MM.1S (cell line): ENCODE measurements at regions not wholly inside any gene's neighbourhood (a gene's known extent, or its start where the extent isn't known, plus 50 kb on each side); places are given as distances from the start of the nearest gene placed in this dataset.

Source experiments
- DNase-seq: peaks from one replicate; pipeline ENCODE4 v3.0.0-alpha.2; 2015
- H2AFZ ChIP-seq: fragments of 300-600 bp; sonication (generic); 2 replicates; pipeline ENCODE4 v1.6.0; 2016; ENCODE audit warnings: antibody characterized with exemption, low read length
- H3F3A ChIP-seq: fragments of 300-600 bp; sonication (generic); 2 replicates; pipeline ENCODE4 v1.6.1; 2016; ENCODE audit warnings: mild to moderate bottlenecking, antibody characterized with exemption, low read length, moderate library complexity, mixed read lengths; ENCODE audit not compliant: insufficient read depth
- H3K27ac ChIP-seq: fragments of 300-600 bp; sonication (generic); 2 replicates; pipeline ENCODE4 v1.5.1; 2016; ENCODE audit warnings: mild to moderate bottlenecking, low read length
- H3K27me3 ChIP-seq: fragments of 300-600 bp; sonication (generic); replicated peaks from 2 replicates; pipeline ENCODE4 v1.6.0; 2016; ENCODE audit warnings: low read length; ENCODE audit not compliant: insufficient read depth
- H3K36me3 ChIP-seq: fragments of 300-600 bp; sonication (generic); replicated peaks from 2 replicates; pipeline ENCODE4 v1.6.1; 2016; ENCODE audit warnings: mild to moderate bottlenecking, low read length, mixed read lengths; ENCODE audit not compliant: insufficient read depth
- H3K4me1 ChIP-seq: fragments of 300-600 bp; sonication (generic); 2 replicates; pipeline ENCODE4 v1.6.1; 2016; ENCODE audit warnings: low read length, mixed read lengths
- H3K4me2 ChIP-seq: fragments of 300-600 bp; sonication (generic); 2 replicates; pipeline ENCODE4 v1.6.0; 2016; ENCODE audit warnings: low read depth, low read length
- H3K4me3 ChIP-seq: fragments of 300-600 bp; sonication (generic); 2 replicates; pipeline ENCODE4 v1.5.1; 2016; ENCODE audit warnings: low read length, mixed read lengths
- H3K79me2 ChIP-seq: fragments of 300-600 bp; sonication (generic); 2 replicates; pipeline ENCODE4 v1.6.1; 2016; ENCODE audit warnings: mixed run types, low read length, mixed read lengths
- H3K9ac ChIP-seq: fragments of 300-600 bp; sonication (generic); 2 replicates; pipeline ENCODE4 v1.6.1; 2016; ENCODE audit warnings: low read length, mixed read lengths
- H3K9me2 ChIP-seq: fragments of 300-600 bp; sonication (generic); replicated peaks from 2 replicates; pipeline ENCODE4 v1.6.1; 2016; ENCODE audit warnings: mild to moderate bottlenecking, low read length, mixed read lengths; ENCODE audit not compliant: insufficient read depth
- H3K9me3 ChIP-seq: fragments of 300-600 bp; sonication (generic); replicated peaks from 2 replicates; pipeline ENCODE4 v1.6.1; 2016; ENCODE audit warnings: mild to moderate bottlenecking, low read length, mixed read lengths; ENCODE audit not compliant: insufficient read depth
- H4K20me1 ChIP-seq: fragments of 300-600 bp; sonication (generic); 2 replicates; pipeline ENCODE4 v1.6.1; 2016; ENCODE audit warnings: mild to moderate bottlenecking, low read length, moderate library complexity, mixed read lengths; ENCODE audit not compliant: insufficient read depth
- CTCF ChIP-seq: fragments of 300-600 bp; sonication (generic); IDR thresholded peaks from 2 replicates; pipeline ENCODE4 v1.5.1; 2016; ENCODE audit warnings: antibody characterized with exemption, low read length, mixed read lengths
- EZH2 ChIP-seq: fragments of 300-600 bp; sonication (generic); optimal IDR thresholded peaks from 2 replicates; pipeline ENCODE3; 2017; ENCODE audit warnings: low read depth, mild to moderate bottlenecking, antibody characterized with exemption, low read length, mixed read lengths
- EZH2phosphoT487 ChIP-seq: fragments of 300-600 bp; sonication (generic); IDR thresholded peaks from 2 replicates; pipeline ENCODE4 v1.6.1; 2018; ENCODE audit warnings: antibody characterized with exemption, low read length

GRCh38 chr2:225920621-225921220 is 521.2 kb downstream of the NYAP2 start:
- Histone ChIP-seq H3K9me3 (no peaks in the 10 kb centered on the region), H3K4me1 (no peaks in the 10 kb centered on the region), H3K4me3 (no peak overlapping the region), H3K9ac (no peak overlapping the region), H3K27ac (no peak overlapping the region), H2AFZ (no peak overlapping the region), H3F3A (no peaks in the 10 kb centered on the region), H4K20me1 (no peaks in the 10 kb centered on the region), H3K4me2 (no peak overlapping the region), H3K9me2 (no peaks in the 10 kb centered on the region), H3K36me3 (no peaks in the 10 kb centered on the region), H3K79me2 (no peaks in the 10 kb centered on the region), H3K27me3 (no peaks in the 10 kb centered on the region)
- TF ChIP-seq CTCF (no peak), EZH2 (no peak), EZH2phosphoT487 (no peak)
- no peak for DNase-seq

GRCh38 chr2:225916692-225917091 is 517.2 kb downstream of the NYAP2 start:
- no peaks in the 10 kb centered on the region for H3K27me3 ChIP-seq

GRCh38 chr2:225911019-225911418 is 511.5 kb downstream of the NYAP2 start:
- Histone ChIP-seq H3K9me3 (no peaks in the 10 kb centered on the region), H3K4me2 (no peak overlapping the region), H4K20me1 (no peaks in the 10 kb centered on the region), H2AFZ (no peak overlapping the region), H3K79me2 (no peaks in the 10 kb centered on the region), H3K4me3 (no peak overlapping the region), H3K4me1 (no peaks in the 10 kb centered on the region), H3K9ac (no peak overlapping the region), H3K27me3 (no peaks in the 10 kb centered on the region), H3K9me2 (no peaks in the 10 kb centered on the region), H3K36me3 (no peaks in the 10 kb centered on the region), H3K27ac (no peak overlapping the region), H3F3A (no peaks in the 10 kb centered on the region)
- no peak for DNase-seq
- TF ChIP-seq EZH2phosphoT487 (no peak), EZH2 (no peak), CTCF (no peak)

More at GRCh38 chr2:225916692-225917091, 517.2 kb downstream of the NYAP2 start:
- Histone ChIP-seq H3F3A (no peaks in the 10 kb centered on the region), H3K4me3 (no peak overlapping the region), H2AFZ (no peak overlapping the region), H3K36me3 (no peaks in the 10 kb centered on the region), H3K9me2 (no peaks in the 10 kb centered on the region), H3K4me2 (no peak overlapping the region), H4K20me1 (no peaks in the 10 kb centered on the region), H3K4me1 (no peaks in the 10 kb centered on the region), H3K27ac (no peak overlapping the region), H3K9ac (no peak overlapping the region), H3K79me2 (no peaks in the 10 kb centered on the region), H3K9me3 (no peaks in the 10 kb centered on the region)
- no peak for TF ChIP-seq CTCF
- no peak for TF ChIP-seq EZH2
- TF ChIP-seq EZH2phosphoT487, result no peak
- no peak for DNase-seq
